ENCODE measurements at regions not wholly inside any gene's neighbourhood (a gene's known extent, or its start where the extent isn't known, plus 50 kb on each side); places are given as distances from the start of the nearest gene placed in this dataset.

GRCh38 chr17:5784791-5785190, 200.5 kb upstream of the NLRP1 start:
- DNase-seq (ENCODE audit: low read depth in 1 of 2, low spot score in 1 of 2): no peak
- TF ChIP-seq JUND (IDR thresholded peaks at IDR 0.05; ENCODE audit: low read depth): no peak
- in situ Hi-C loops (cut with HindIII; ENCODE audit: low pct_unique_long_range_greater_than_20kb, low sequenced_read_pairs): no loop called here

GRCh38 chr17:5785338-5785737, 201.0 kb upstream of the NLRP1 start:
- DNase-seq (ENCODE audit: low read depth in 1 of 2, low spot score in 1 of 2): no peak
- TF ChIP-seq JUND (IDR thresholded peaks at IDR 0.05; ENCODE audit: low read depth): no peak
- in situ Hi-C loops (cut with HindIII; ENCODE audit: low pct_unique_long_range_greater_than_20kb, low sequenced_read_pairs): no loop called here

- in situ Hi-C loops (cut with HindIII; ENCODE audit: low pct_unique_long_range_greater_than_20kb, low sequenced_read_pairs): no loop called here
- no peak for DNase-seq (ENCODE audit: low read depth in 1 of 2, low spot score in 1 of 2)
- no peak for TF ChIP-seq JUND (IDR thresholded peaks at IDR 0.05; ENCODE audit: low read depth)
Observed at GRCh38 chr17:5785867-5786509, 201.7 kb upstream of the NLRP1 start.

- in situ Hi-C loops (cut with HindIII; ENCODE audit: low pct_unique_long_range_greater_than_20kb, low sequenced_read_pairs): no loop called here
- no peak for TF ChIP-seq JUND (IDR thresholded peaks at IDR 0.05; ENCODE audit: low read depth)
- DNase-seq (ENCODE audit: low read depth in 1 of 2, low spot score in 1 of 2): no peak
Observed at GRCh38 chr17:5786510-5786875, 202.2 kb upstream of the NLRP1 start.

- DNase-seq (ENCODE audit: low read depth in 1 of 2, low spot score in 1 of 2): no peak
- no peak for TF ChIP-seq JUND (IDR thresholded peaks at IDR 0.05; ENCODE audit: low read depth)
- in situ Hi-C loops (cut with HindIII; ENCODE audit: low pct_unique_long_range_greater_than_20kb, low sequenced_read_pairs): no loop called here
Observed at GRCh38 chr17:5788266-5788900, 204.1 kb upstream of the NLRP1 start.

- TF ChIP-seq JUND (IDR thresholded peaks at IDR 0.05; ENCODE audit: low read depth): no peak
- in situ Hi-C loops (cut with HindIII; ENCODE audit: low pct_unique_long_range_greater_than_20kb, low sequenced_read_pairs): no loop called here
- peak in 1 of 2 experiments; percentile 4 for DNase-seq (ENCODE audit: low read depth in 1 of 2, low spot score in 1 of 2)
Observed at GRCh38 chr17:5789528-5789927, 205.2 kb upstream of the NLRP1 start.

GRCh38 chr17:5793157-5793556, 208.8 kb upstream of the NLRP1 start:
- TF ChIP-seq JUND (IDR thresholded peaks at IDR 0.05; ENCODE audit: low read depth): no peak

GRCh38 chr17:5793899-5794298, 209.6 kb upstream of the NLRP1 start:
- no peak for DNase-seq (ENCODE audit: low read depth in 1 of 2, low spot score in 1 of 2)
- TF ChIP-seq JUND (IDR thresholded peaks at IDR 0.05; ENCODE audit: low read depth): no peak
- in situ Hi-C loops (cut with HindIII; ENCODE audit: low pct_unique_long_range_greater_than_20kb, low sequenced_read_pairs): no loop called here

More at GRCh38 chr17:5793157-5793556, 208.8 kb upstream of the NLRP1 start:
- in situ Hi-C loops (cut with HindIII; ENCODE audit: low pct_unique_long_range_greater_than_20kb, low sequenced_read_pairs): no loop called here
- DNase-seq (ENCODE audit: low read depth in 1 of 2, low spot score in 1 of 2): no peak

GRCh38 chr17:5794385-5794784, 210.1 kb upstream of the NLRP1 start:
- no peak for TF ChIP-seq JUND (IDR thresholded peaks at IDR 0.05; ENCODE audit: low read depth)
- no peak for DNase-seq (ENCODE audit: low read depth in 1 of 2, low spot score in 1 of 2)
- in situ Hi-C loops (cut with HindIII; ENCODE audit: low pct_unique_long_range_greater_than_20kb, low sequenced_read_pairs): no loop called here

- in situ Hi-C loops (cut with HindIII; ENCODE audit: low pct_unique_long_range_greater_than_20kb, low sequenced_read_pairs): no loop called here
- TF ChIP-seq JUND (IDR thresholded peaks at IDR 0.05; ENCODE audit: low read depth): no peak
- DNase-seq (ENCODE audit: low read depth in 1 of 2, low spot score in 1 of 2): no peak
Observed at GRCh38 chr17:5794881-5795506, 210.7 kb upstream of the NLRP1 start.

GRCh38 chr17:5797447-5798050, 213.2 kb upstream of the NLRP1 start:
- no peak for DNase-seq (ENCODE audit: low read depth in 1 of 2, low spot score in 1 of 2)
- in situ Hi-C loops (cut with HindIII; ENCODE audit: low pct_unique_long_range_greater_than_20kb, low sequenced_read_pairs): no loop called here
- TF ChIP-seq JUND (IDR thresholded peaks at IDR 0.05; ENCODE audit: low read depth): no peak

- DNase-seq (ENCODE audit: low read depth in 1 of 2, low spot score in 1 of 2): no peak
- TF ChIP-seq JUND (IDR thresholded peaks at IDR 0.05; ENCODE audit: low read depth): no peak
- in situ Hi-C loops (cut with HindIII; ENCODE audit: low pct_unique_long_range_greater_than_20kb, low sequenced_read_pairs): no loop called here
Observed at GRCh38 chr17:5798094-5798493, 213.8 kb upstream of the NLRP1 start.

- DNase-seq (ENCODE audit: low read depth in 1 of 2, low spot score in 1 of 2): no peak
- TF ChIP-seq JUND (IDR thresholded peaks at IDR 0.05; ENCODE audit: low read depth): no peak
- in situ Hi-C loops (cut with HindIII; ENCODE audit: low pct_unique_long_range_greater_than_20kb, low sequenced_read_pairs): no loop called here
Observed at GRCh38 chr17:5800131-5800530, 215.8 kb upstream of the NLRP1 start.
